Endometrial microvascular endothelial cells (primary cell): ENCODE measurements at regions not wholly inside any gene's neighbourhood (a gene's known extent, or its start where the extent isn't known, plus 50 kb on each side); places are given as distances from the start of the nearest gene placed in this dataset.

Source experiments
- in situ Hi-C: cut with HindIII; loops from 2 replicates; pipeline ENCODE4 v1.10.0; 2017; ENCODE audit warnings: low sequenced_read_pairs, low pct_unique_long_range_greater_than_20kb; ENCODE audit errors: inconsistent ontology term

- in situ Hi-C loops: no loop called here
Measured at GRCh38 chr6:71393981-71394432, 105.4 kb downstream of the OGFRL1 start.

- in situ Hi-C loops: no loop called here
Measured at GRCh38 chr6:71394926-71395325, 106.3 kb downstream of the OGFRL1 start.

- in situ Hi-C loops: no loop called here
Measured at GRCh38 chr6:71395731-71396409, 107.3 kb downstream of the OGFRL1 start.

GRCh38 chr6:71396410-71396801 is 107.8 kb downstream of the OGFRL1 start:
- in situ Hi-C loops: no loop called here

- in situ Hi-C loops: no loop called here
Measured at GRCh38 chr6:71399279-71399678, 110.7 kb downstream of the OGFRL1 start.

GRCh38 chr6:71400852-71401251 is 112.2 kb downstream of the OGFRL1 start:
- in situ Hi-C loops: no loop called here

- in situ Hi-C loops: no loop called here
Measured at GRCh38 chr6:71402096-71402495, 113.5 kb downstream of the OGFRL1 start.

- in situ Hi-C loops: no loop called here
Measured at GRCh38 chr6:71403422-71404134, 115.0 kb downstream of the OGFRL1 start.

GRCh38 chr6:71404145-71404966 is 115.7 kb downstream of the OGFRL1 start:
- in situ Hi-C loops: no loop called here

- in situ Hi-C loops: no loop called here
Measured at GRCh38 chr6:71404967-71405278, 116.3 kb downstream of the OGFRL1 start.

GRCh38 chr6:71405416-71405815 is 116.8 kb downstream of the OGFRL1 start:
- in situ Hi-C loops: no loop called here

GRCh38 chr6:71406865-71407860 is 118.6 kb downstream of the OGFRL1 start:
- in situ Hi-C loops: no loop called here

- in situ Hi-C loops: no loop called here
Measured at GRCh38 chr6:71408787-71409723, 120.4 kb downstream of the OGFRL1 start.

- in situ Hi-C loops: no loop called here
Measured at GRCh38 chr6:71410164-71410566, 121.6 kb downstream of the OGFRL1 start.

- in situ Hi-C loops: no loop called here
Measured at GRCh38 chr6:71410681-71411080, 122.1 kb downstream of the OGFRL1 start.

GRCh38 chr6:71411882-71412281 is 123.3 kb downstream of the OGFRL1 start:
- in situ Hi-C loops: no loop called here

GRCh38 chr6:71412559-71413140 is 124.0 kb downstream of the OGFRL1 start:
- in situ Hi-C loops: no loop called here
